GM21529 (cell line): ENCODE measurements at regions not wholly inside any gene's neighbourhood (a gene's known extent, or its start where the extent isn't known, plus 50 kb on each side); places are given as distances from the start of the nearest gene placed in this dataset.

Source experiments
- ATAC-seq: cut with Tn5 transposase; IDR thresholded peaks from one replicate; pipeline ENCODE4 v1.9.1; 2021; ENCODE audit not compliant: unreplicated experiment

DNA sequence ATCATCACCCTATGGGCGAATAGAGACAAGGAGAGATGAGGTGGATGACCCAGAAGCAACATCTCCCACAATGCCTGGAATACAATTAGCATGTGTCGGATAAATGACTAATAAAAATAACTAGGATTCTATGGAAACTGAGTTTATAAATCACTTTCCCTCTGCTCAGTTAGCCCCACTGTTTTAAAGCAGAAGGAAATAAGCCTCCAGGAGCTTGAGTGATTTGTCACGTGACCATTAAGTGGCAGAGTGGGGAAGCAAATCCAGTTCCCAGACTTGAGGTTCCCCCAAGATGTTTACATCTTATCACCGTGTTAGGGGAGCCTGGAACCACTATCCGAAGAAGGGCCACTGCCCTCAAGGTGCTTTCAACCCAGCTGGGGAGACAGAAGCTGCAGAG lies 136.5 kb upstream of the CCND2 start:
- ATAC-seq, result no peak

DNA sequence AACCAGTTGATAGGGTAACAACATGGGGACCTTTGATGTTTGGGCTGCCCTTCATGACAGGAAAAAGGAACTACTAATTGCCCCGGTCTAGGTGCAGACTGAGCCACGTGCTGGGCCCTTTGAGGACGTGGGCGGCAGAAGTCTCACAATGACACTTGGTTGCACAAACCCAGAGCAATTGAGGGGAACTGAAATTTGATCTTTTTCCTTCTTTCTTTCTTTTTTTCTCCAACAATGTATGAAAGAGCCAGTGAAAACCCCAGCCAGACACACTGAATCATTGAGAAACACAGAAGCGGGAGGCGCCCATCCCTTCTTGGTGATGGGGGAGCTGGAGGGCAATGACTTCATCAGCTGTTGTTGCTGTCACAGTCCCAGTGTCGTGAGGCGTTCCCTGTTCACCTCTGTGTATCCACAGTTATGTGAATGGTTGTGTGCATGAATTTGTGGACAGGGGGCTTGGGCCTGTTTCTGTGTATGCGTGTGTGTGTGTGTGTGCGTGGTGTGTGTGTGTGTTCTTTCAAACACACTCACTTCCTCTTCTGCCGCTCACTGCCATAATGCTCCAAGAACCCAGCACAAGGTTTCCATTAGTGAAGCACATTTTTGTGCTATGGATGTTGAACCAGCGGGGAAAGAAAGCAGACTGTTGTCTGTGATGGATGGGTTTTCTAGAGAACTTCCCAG lies 137.5 kb upstream of the CCND2 start:
- peak; percentile 83 for ATAC-seq

DNA sequence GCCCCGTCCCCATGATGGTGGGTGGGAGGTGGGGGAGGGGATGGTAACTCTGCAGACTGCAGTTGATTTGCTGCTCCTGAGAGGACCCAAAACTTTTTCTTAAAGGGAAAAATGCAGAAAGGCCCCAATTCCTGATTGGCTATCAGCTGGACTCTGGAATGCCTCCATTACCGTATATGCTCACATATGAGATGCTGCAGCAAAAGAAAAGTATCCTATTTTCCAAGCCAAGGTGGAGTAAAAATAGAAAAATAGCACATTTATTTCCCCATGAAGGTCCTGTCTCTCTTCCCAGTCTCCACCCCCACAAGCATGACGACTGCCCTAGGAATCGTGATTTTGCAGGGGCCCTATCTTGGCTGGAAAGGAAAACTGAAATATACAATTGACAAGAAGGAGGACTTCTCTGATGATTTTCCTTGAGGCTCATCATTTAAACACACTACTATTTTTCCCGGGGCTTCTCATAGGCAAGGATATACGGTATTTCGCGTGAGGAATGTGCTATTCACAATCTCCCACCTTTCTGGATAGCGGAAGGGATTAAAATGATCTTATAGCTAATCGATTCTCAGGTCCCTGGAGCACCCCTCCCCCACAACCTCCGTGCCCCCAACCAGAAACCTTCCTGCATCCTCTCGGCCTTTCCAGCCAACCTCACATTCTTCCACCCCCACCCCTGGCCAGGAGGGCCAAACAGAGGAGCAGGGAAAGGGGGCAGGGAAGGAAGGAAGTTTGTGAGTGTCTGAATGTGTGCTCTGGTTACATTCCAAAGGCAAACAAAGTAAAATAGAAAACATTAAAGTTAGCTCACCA lies 138.9 kb upstream of the CCND2 start:
- ATAC-seq, result no peak

DNA sequence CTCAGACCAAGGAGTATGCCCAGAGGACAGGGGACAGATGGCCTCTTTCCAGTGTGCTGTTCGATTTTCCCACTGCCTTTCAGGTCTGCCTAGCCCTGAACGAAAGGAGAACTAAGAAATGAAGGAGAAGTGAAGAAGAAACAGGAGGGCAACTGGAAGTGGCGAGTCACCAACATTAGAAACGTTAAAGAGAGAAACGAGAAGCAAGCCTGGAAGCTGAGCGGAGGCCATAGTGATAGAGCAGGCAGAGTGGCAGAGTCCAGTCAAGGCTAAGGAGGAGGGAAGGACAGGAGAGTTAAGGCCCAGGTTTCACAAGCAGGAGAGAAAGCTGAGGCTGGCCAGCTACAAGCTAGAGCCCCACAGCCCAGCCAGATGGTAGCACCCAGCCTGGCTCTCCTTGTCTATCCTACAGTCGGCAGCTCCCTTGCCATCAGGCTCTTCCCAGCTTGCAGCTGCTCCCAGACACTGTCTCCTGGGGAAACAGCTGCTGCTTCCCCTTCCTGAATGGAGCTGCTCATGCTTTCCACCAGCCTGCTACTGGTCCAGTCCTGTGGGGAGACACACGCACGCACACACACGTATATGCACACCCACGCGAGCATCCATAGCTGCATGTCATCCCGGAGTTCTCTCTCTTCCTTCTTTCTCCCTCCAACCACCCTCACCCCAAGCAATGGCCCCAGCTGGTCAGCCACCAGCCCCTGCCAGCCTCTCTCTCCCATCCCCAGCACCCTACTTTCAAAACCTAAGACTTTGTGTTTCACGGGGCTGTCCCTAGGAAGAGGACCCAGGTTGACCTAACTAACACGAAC lies 139.7 kb upstream of the CCND2 start:
- no peak for ATAC-seq

DNA sequence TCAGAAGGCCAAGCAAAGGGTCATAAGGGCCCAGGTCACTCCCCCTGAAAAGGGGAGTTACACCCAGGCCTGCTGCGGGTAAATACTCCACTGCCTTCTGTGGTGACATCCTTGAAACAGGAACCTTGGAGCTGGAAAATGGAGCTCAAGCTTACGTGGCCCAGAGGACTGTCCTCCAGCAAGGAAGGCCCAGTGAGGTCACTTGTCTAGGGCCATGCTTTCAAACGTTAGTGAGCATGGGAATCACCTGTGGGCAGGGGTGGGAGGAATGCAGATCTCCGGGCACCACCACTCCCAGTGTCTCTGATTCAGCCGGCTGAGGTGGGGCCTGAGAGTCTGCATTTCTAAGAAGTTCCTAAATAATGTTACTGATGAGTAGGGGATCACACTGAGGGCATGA lies 140.5 kb upstream of the CCND2 start:
- no peak for ATAC-seq

DNA sequence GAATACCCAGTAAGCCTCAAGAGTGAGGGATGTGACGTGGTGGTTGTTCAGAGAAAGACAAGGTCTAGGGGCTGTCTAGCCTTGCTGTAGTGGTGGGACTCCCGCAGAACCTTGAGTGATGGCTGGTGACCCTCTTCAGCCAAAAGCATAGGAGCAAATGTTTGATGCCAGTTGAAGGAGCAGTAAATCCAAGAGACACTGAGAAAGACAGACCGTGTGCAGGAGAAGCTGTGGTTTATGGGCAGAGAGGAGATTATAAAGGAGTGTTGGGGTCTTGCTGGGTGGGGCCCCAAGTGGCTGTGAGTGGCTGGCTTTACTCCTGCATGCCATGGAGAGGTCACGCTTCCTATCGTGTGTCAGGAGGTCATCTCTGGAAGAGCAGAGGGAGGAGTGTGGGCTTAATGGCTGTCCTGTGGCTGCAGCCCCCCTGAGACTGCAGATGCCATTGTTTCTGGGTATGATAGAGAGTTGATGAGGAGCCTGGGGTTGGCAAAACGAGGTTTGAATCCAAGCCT lies 152.0 kb upstream of the CCND2 start:
- no peak for ATAC-seq

DNA sequence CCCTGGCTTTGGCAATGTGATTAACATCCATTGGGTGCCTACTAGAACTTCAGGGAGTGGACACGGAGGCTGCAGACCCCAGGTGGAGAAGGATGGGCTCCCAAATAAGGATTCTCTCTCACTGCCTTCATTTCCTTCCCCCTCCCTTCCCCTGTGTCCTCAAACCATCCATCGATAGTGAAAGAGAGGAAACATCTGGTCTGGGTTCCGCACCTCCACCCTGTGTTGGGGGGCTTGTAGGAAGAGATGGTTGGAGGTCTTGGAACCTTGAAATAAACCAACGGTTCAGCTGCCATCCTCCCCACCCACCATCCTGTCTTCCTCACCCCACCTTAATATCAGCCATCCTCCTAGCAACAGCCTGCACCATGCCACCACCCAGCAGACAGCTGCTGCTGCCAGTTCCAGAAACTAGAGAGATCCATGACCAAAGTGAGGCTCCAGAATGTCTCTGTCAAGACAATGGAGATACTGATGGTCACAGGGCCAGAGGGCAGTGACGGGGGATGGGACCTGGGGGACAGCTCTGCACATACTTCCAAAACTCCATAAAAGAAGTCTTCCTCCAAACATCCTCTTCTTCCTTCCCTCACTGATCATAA lies 153.1 kb upstream of the CCND2 start:
- ATAC-seq, result no peak

DNA sequence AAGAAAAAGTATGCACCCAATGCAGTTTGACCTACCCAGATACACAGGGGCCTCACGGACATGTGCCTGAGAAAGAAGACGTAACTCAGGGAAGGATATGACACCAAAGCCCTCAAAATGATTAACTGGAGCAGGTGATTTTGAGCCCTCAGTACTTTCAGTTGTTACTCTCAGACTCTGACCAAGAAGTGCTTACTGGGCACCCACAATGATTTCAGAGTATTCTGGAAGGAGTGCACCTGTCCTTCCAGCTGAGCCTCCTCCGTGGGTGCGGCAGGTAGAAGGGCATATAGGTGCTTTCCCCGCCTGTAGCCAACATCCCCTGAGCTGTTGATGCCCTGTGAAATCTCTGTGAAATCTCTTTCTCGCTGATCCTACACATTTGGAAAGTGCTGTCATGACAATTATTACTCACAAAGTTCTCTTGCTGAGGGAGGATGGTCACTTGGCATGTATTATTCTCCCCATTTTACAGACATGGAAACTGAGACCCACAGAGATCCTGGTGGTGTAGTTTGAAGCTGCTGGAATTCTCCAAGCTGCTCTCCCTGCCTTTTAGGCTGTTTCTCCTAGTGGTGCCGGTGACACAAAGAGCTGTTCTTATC lies 154.3 kb upstream of the CCND2 start:
- peak; percentile 71 for ATAC-seq

DNA sequence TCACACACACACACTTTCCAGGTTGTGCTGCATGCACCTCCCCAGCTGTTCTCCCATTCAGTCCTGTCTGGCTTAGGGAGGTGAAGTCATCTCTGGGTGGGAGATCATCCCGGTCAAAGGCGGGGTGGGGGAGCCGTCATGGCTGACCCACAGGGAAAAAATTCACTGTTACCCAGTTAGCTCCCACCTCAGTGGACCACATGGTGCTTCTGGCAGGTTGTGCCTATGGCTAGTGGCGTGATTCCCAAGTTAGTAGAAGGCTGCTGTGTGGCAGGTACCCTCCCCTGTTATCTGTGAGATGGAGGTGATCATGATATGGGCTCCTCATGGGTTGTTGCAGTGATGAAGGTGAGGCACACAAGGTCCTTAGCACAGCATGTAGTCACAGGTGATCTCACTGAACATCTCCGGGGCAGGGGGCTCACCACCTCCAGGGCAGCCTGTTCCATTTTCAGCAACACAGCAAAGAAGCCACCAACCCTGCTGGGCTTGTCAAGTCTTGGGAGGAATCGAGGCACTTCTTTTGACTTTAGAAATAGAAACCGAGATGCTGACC lies 154.9 kb upstream of the CCND2 start:
- peak; percentile 5 for ATAC-seq

DNA sequence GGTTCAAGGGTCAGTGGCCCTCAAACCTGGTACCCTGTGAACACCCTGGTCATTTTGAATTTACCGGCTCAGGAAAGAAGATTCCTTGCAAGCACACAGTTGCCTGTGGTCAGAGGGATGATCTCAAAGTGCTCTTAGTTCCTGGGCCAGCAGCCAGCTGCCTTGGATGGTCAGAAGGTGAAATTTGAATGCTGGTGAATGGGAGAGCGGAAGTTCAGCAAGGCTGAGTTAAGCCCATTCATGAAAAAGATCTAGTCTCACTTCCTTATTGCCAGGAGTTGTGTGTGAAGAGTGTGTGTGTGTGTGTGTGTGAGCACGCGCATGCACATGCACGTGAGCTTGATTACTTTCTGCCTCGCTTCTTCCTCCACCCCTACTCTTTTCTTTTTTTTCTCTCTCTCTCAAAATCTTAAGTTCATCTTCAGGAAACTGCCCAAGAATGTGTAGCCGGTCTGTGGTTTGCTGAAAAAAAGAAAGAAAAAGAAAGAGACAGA lies 155.5 kb upstream of the CCND2 start:
- ATAC-seq, result peak; percentile 53

DNA sequence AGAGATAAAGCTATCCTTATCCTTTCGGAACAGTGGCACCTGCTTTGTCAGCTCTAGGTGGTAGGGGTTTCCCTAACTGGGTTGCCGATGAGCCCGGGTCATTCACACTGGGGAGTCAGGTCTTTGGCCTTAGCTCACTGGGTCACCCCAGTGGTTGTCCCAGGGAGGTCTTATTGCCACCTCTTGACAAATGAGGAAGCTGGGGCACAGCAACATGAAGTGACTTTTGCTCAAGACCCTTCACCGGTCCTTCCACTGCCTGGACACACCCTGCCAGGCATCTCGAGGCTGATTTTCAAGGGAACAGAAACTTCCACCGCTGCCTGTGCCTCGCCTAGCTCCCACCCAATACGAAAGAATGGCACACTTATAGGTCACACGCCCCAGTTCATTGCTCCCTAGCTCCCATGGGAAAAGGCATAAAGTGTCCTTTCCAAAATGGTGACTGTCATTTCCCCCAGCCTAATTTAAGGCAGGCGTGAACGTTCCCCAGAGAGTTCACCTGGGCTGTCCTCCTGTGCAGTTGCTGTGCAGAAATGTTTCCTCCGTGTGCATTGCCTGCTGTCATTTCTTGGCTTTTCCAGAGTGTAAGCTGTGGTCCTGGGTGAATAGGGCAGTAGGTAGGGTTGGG lies 156.1 kb upstream of the CCND2 start:
- ATAC-seq, result peak; percentile 8

DNA sequence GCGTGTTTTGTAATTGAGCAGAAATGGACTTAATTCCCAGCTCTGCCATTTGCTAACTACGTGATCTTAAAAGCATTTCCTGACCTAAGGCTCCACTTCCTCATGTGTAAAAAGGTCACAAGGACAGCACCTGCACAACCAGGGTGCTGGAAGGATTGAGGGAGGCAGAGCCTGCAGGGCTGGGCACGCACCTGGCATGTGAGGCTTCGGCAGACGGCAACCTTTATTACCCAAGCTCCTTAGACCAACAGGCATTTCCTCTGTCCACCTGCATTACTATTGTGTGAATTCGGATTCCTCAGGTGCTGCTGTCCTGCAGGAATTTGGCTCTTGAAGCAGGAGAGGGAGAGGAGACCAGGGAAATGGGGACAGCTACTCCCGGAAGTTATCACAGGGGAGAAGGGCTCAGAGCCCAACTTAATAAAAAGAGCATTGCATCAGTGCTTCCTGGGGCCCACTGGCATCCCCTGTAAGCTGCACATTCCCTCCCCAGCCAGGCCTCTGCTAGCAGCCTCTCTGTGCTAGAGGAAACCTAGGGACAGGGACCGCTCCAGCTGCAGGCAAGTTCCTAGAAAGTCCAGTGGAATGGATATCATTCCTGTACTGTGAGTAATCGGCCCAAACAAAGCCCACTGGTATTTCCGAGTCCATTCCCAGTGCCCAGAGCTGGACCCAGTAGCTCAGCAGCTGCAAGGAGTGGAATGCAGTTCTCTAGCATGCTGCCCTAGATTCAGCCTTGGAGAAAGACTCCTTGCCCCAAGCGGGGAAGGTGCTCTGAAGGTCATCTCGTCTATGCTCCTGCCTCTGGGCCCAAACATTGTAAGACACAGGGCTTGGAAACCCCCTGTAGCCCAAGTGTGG lies 157.1 kb upstream of the CCND2 start:
- no peak for ATAC-seq

DNA sequence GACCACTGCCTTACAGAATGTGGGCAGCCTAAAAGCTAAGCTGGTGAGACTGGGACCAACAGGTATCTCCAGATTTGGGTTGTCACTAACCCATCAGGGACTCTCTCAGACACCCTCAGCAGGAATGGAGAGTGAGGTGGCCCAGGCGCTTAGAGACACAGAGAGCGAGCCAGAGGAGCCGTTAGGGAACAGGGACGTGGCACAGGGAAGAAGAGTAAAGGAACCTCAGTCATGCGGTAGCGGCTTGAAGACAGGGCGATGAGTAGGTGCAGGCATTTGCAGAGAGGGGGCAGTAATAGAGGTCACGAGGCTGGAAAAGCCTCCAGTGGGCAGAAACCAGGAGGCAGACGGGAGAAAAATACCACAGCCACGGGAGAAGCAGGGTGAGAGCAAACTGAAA lies 158.0 kb upstream of the CCND2 start:
- ATAC-seq, result no peak

DNA sequence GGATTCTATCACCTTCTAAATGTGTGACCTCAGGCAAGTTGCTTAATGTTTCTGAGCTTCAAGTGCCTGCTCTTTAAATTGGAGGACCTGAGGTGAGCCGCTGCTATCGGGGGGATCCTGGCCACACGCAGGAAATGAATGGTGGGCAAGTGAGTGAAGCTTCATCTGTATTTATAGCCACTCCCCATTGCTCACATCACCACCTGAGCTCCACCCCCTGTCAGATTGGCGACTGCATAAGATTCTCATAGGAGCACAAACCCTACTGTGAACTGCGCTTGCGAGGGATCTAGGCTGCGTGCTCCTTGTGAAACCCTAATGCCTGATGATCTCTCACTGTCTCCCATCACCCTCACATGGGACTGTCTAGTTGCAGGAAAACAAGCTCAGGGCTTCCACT lies 158.6 kb upstream of the CCND2 start:
- no peak for ATAC-seq

DNA sequence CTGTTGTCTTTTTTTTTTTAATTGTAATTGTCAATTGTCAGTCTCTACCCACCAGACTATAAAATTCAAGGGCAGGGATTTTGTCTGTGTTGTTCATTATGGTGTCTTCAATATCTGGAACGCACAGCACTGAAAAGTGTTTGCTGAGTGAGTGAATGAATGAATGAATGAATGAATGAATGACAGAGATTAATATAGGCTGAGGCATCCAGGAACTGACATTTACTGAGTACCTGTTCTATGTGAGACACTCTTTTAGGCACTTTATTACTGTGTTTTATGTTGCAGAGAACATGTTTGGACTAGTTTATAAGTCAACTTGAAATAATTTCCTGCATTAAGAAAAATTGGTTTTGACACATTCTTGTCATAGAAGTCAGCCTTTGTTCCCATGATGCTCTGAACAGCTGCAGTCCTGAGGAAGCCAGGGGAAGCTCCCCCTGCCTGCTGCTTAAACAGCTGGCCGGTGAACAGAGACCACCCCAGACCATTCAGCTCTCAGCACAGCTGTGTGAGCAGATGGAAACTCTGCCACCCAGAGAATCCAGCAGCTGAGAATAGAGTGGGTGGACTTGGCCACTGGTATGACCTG lies 160.7 kb upstream of the CCND2 start:
- no peak for ATAC-seq

DNA sequence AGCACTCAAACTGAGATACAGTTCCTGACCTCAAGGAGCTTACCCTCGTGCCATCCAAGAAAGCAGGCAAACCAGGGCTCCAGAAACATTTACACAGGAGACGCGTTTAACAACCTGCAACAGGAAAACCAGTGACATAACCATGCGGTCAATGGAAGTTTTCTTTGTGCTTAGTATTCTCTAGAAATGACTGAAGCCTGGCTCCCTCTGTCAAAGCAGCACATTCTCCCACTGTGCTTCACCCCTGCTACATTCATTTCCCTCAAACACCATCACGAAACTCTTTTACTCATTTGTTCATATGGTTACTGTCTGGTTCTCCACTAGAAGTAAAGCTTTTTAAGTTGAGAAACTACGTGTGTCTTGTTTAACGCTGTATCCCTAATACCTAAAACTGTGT lies 161.3 kb upstream of the CCND2 start:
- ATAC-seq, result no peak

DNA sequence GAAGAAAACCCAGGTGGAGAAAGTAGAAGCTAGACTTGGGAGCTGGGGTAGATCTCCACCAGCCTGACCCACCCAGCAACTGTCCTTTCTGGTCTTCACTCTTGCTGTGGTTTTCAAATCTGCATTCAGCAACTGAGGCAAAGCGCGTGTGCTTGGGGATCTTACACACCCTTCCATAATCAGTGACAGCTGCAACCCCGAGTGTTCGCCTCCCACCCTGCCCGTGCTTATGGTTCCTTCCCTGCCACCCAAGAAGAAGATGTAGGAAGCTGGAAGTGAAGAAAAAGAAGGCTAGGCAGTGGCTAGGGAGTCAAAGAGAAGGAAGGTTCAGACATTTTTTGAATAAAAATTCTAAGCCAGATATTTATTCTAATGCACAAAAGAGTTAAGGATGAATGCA lies 162.6 kb upstream of the CCND2 start:
- no peak for ATAC-seq

DNA sequence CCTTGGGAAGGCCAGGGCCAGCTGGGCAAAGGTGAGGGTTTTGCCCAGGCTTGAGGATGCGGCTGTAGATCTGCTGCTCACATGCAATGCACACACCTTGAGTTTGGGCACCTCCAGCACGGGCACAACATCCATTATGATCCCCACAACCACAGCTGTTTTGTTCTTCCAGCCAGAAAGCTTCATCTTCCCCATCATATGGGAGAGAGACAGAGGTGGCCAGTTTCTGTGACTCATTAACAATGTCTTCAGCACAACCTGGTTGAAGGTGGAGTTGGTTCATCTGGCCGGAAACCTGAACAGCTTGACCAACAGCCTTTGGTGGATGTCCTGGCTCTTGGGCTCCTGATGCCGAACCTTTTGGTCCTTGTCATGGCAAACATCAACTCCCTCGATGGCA lies 163.7 kb upstream of the CCND2 start:
- ATAC-seq, result no peak
